GM18909 (cell line): ENCODE measurements at regions not wholly inside any gene's neighbourhood (a gene's known extent, or its start where the extent isn't known, plus 50 kb on each side); places are given as distances from the start of the nearest gene placed in this dataset.
"Not testable (repeated sequence)": the region's sequence is repeated elsewhere in the genome, so short reads cannot be mapped to it uniquely, and the experiment has no call there.

Source experiments
- ATAC-seq: cut with Tn5 transposase; IDR thresholded peaks from one replicate; pipeline ENCODE4 v1.9.1; 2021; ENCODE audit warnings: mild to moderate bottlenecking; ENCODE audit not compliant: unreplicated experiment, poor library complexity

GRCh38 chr22:22369964-22370270 is 125.3 kb downstream of the VPREB1 start:
- no peak for ATAC-seq

- ATAC-seq: no peak
Measured at GRCh38 chr22:22371031-22371541, 126.5 kb downstream of the VPREB1 start.

GRCh38 chr22:22372086-22372485 is 127.5 kb downstream of the VPREB1 start:
- ATAC-seq: no peak

GRCh38 chr22:22374163-22374562 is 129.6 kb downstream of the VPREB1 start:
- ATAC-seq: no peak

GRCh38 chr22:22374579-22374978 is 130.0 kb downstream of the VPREB1 start:
- no peak for ATAC-seq

GRCh38 chr22:22375576-22376351 is 131.2 kb downstream of the VPREB1 start:
- no peak for ATAC-seq

- no peak for ATAC-seq
Measured at GRCh38 chr22:22376352-22376706, 131.7 kb downstream of the VPREB1 start.

GRCh38 chr22:22376884-22377283 is 131.7 kb downstream of the ZNF280B start:
- not testable (repeated sequence) for ATAC-seq

GRCh38 chr22:22377335-22377734 is 131.2 kb downstream of the ZNF280B start:
- no peak for ATAC-seq

GRCh38 chr22:22378446-22379415 is 129.8 kb downstream of the ZNF280B start:
- ATAC-seq: no peak

- ATAC-seq: no peak
Measured at GRCh38 chr22:22380098-22381030, 128.2 kb downstream of the ZNF280B start.

- not testable (repeated sequence) for ATAC-seq
Measured at GRCh38 chr22:22381292-22381691, 127.2 kb downstream of the ZNF280B start.

- no peak for ATAC-seq
Measured at GRCh38 chr22:22384267-22384666, 124.3 kb downstream of the ZNF280B start.

- ATAC-seq: no peak
Measured at GRCh38 chr22:22384668-22385244, 123.8 kb downstream of the ZNF280B start.

- ATAC-seq: no peak
Measured at GRCh38 chr22:22386602-22387385, 121.7 kb downstream of the ZNF280B start.

- ATAC-seq: no peak
Measured at GRCh38 chr22:22387386-22387736, 121.2 kb downstream of the ZNF280B start.

GRCh38 chr22:22388090-22388489 is 120.5 kb downstream of the ZNF280B start:
- ATAC-seq: no peak

GRCh38 chr22:22388494-22388893 is 120.0 kb downstream of the ZNF280B start:
- no peak for ATAC-seq

GRCh38 chr22:22389467-22389866 is 119.1 kb downstream of the ZNF280B start:
- ATAC-seq: no peak
